ENCODE measurements at regions not wholly inside any gene's neighbourhood (a gene's known extent, or its start where the extent isn't known, plus 50 kb on each side); places are given as distances from the start of the nearest gene placed in this dataset.

- no peak for DNase-seq (ENCODE audit: low read depth in 3 of 3)
These were observed 1214.9 kb downstream of the PLA2G4A start for GRCh38 chr1:188043536-188044245.

- no peak for DNase-seq (ENCODE audit: low read depth in 3 of 3)
These were observed 1221.5 kb downstream of the PLA2G4A start for GRCh38 chr1:188050250-188050649.

- no peak for DNase-seq (ENCODE audit: low read depth in 3 of 3)
These were observed 1227.3 kb downstream of the PLA2G4A start for GRCh38 chr1:188056011-188056410.

GRCh38 chr1:188058801-188059200 is 1230.1 kb downstream of the PLA2G4A start:
- no peak for DNase-seq (ENCODE audit: low read depth in 3 of 3)

GRCh38 chr1:188061881-188062280 is 1233.1 kb downstream of the PLA2G4A start:
- DNase-seq (ENCODE audit: low read depth in 3 of 3): no peak

- no peak for DNase-seq (ENCODE audit: low read depth in 3 of 3)
These were observed 1233.7 kb downstream of the PLA2G4A start for GRCh38 chr1:188062456-188062855.

- no peak for DNase-seq (ENCODE audit: low read depth in 3 of 3)
These were observed 1237.2 kb downstream of the PLA2G4A start for GRCh38 chr1:188065917-188066316.

GRCh38 chr1:188070848-188071247 is 1242.1 kb downstream of the PLA2G4A start:
- DNase-seq (ENCODE audit: low read depth in 3 of 3): no peak

GRCh38 chr1:188089015-188089414 is 1260.3 kb downstream of the PLA2G4A start:
- no peak for DNase-seq (ENCODE audit: low read depth in 3 of 3)

GRCh38 chr1:188089461-188089860 is 1260.7 kb downstream of the PLA2G4A start:
- DNase-seq (ENCODE audit: low read depth in 3 of 3): no peak

GRCh38 chr1:188096521-188096920 is 1267.8 kb downstream of the PLA2G4A start:
- no peak for DNase-seq (ENCODE audit: low read depth in 3 of 3)

- DNase-seq (ENCODE audit: low read depth in 3 of 3): no peak
These were observed 1288.7 kb downstream of the PLA2G4A start for GRCh38 chr1:188117436-188117835.

- no peak for DNase-seq (ENCODE audit: low read depth in 3 of 3)
These were observed 1293.9 kb downstream of the PLA2G4A start for GRCh38 chr1:188122646-188123045.

GRCh38 chr1:188127507-188127906 is 1298.8 kb downstream of the PLA2G4A start:
- DNase-seq (ENCODE audit: low read depth in 3 of 3): no peak

GRCh38 chr1:188128761-188129160 is 1300.0 kb downstream of the PLA2G4A start:
- no peak for DNase-seq (ENCODE audit: low read depth in 3 of 3)

- DNase-seq (ENCODE audit: low read depth in 3 of 3): no peak
These were observed 1301.4 kb downstream of the PLA2G4A start for GRCh38 chr1:188129856-188130838.

- DNase-seq (ENCODE audit: low read depth in 3 of 3): no peak
These were observed 1308.5 kb downstream of the PLA2G4A start for GRCh38 chr1:188137221-188137620.

GRCh38 chr1:188140958-188141357 is 1312.2 kb downstream of the PLA2G4A start:
- DNase-seq (ENCODE audit: low read depth in 3 of 3): no peak

- DNase-seq (ENCODE audit: low read depth in 3 of 3): no peak
These were observed 1325.4 kb downstream of the PLA2G4A start for GRCh38 chr1:188154196-188154595.

GRCh38 chr1:188154761-188155160 is 1326.0 kb downstream of the PLA2G4A start:
- DNase-seq (ENCODE audit: low read depth in 3 of 3): no peak

GRCh38 chr1:188155261-188155660 is 1326.5 kb downstream of the PLA2G4A start:
- DNase-seq (ENCODE audit: low read depth in 3 of 3): no peak

- DNase-seq (ENCODE audit: low read depth in 3 of 3): no peak
These were observed 1335.7 kb downstream of the PLA2G4A start for GRCh38 chr1:188164459-188164858.

GRCh38 chr1:188166654-188167053 is 1337.9 kb downstream of the PLA2G4A start:
- DNase-seq (ENCODE audit: low read depth in 3 of 3): no peak

Measured in stimulated activated CD4-positive, alpha-beta T cell treated with anti-CD3 and anti-CD28 coated beads, TNF-alpha, amount 100 ng/mL, for 48 hours (primary cell).